GM19468 (cell line): ENCODE measurements at regions not wholly inside any gene's neighbourhood (a gene's known extent, or its start where the extent isn't known, plus 50 kb on each side); places are given as distances from the start of the nearest gene placed in this dataset.
A peak's percentile ranks its signal among the peaks of the same experiment; 100 is the strongest.
"Not testable (repeated sequence)": the region's sequence is repeated elsewhere in the genome, so short reads cannot be mapped to it uniquely, and the experiment has no call there.

ENCODE experiments used
- ATAC-seq: cut with Tn5 transposase; IDR thresholded peaks from one replicate; pipeline ENCODE4 v1.9.1; 2021; ENCODE audit warnings: mild to moderate bottlenecking, moderate library complexity, moderate number of reproducible peaks; ENCODE audit not compliant: unreplicated experiment; ENCODE audit errors: extremely low read depth

- ATAC-seq, result no peak
Observed at GRCh38 chr13:50222569-50223332, 207.5 kb downstream of the KCNRG start.

- peak; percentile 41 for ATAC-seq
Observed at GRCh38 chr13:50224534-50224933, 209.3 kb downstream of the KCNRG start.

GRCh38 chr13:50225193-50226155, 210.2 kb downstream of the KCNRG start:
- no peak for ATAC-seq

GRCh38 chr13:50226515-50227155, 211.4 kb downstream of the KCNRG start:
- ATAC-seq, result no peak

GRCh38 chr13:50227361-50227760, 212.1 kb downstream of the KCNRG start:
- no peak for ATAC-seq

GRCh38 chr13:50228527-50228926, 213.3 kb downstream of the KCNRG start:
- no peak for ATAC-seq

- no peak for ATAC-seq
Observed at GRCh38 chr13:50229960-50230661, 214.9 kb downstream of the KCNRG start.

GRCh38 chr13:50230662-50230978, 215.4 kb downstream of the KCNRG start:
- no peak for ATAC-seq

- ATAC-seq, result not testable (repeated sequence)
Observed at GRCh38 chr13:50233574-50233973, 218.3 kb downstream of the KCNRG start.

GRCh38 chr13:50235604-50236342, 220.5 kb downstream of the KCNRG start:
- no peak for ATAC-seq

- ATAC-seq, result peak; percentile 85
Observed at GRCh38 chr13:50236898-50237318, 221.7 kb downstream of the KCNRG start.

- no peak for ATAC-seq
Observed at GRCh38 chr13:50238922-50239321, 223.7 kb downstream of the KCNRG start.

- ATAC-seq, result no peak
Observed at GRCh38 chr13:50241479-50241878, 226.2 kb downstream of the KCNRG start.

- ATAC-seq, result no peak
Observed at GRCh38 chr13:50243931-50244330, 228.7 kb downstream of the KCNRG start.

- no peak for ATAC-seq
Observed at GRCh38 chr13:50244355-50244712, 229.1 kb downstream of the KCNRG start.

- peak; percentile 95 for ATAC-seq
Observed at GRCh38 chr13:50244713-50245574, 229.7 kb downstream of the KCNRG start.

GRCh38 chr13:50247223-50247622, 232.0 kb downstream of the KCNRG start:
- no peak for ATAC-seq

- ATAC-seq, result no peak
Observed at GRCh38 chr13:50248516-50249143, 233.4 kb downstream of the KCNRG start.
